ENCODE measurements at regions not wholly inside any gene's neighbourhood (a gene's known extent, or its start where the extent isn't known, plus 50 kb on each side); places are given as distances from the start of the nearest gene placed in this dataset.

DNA sequence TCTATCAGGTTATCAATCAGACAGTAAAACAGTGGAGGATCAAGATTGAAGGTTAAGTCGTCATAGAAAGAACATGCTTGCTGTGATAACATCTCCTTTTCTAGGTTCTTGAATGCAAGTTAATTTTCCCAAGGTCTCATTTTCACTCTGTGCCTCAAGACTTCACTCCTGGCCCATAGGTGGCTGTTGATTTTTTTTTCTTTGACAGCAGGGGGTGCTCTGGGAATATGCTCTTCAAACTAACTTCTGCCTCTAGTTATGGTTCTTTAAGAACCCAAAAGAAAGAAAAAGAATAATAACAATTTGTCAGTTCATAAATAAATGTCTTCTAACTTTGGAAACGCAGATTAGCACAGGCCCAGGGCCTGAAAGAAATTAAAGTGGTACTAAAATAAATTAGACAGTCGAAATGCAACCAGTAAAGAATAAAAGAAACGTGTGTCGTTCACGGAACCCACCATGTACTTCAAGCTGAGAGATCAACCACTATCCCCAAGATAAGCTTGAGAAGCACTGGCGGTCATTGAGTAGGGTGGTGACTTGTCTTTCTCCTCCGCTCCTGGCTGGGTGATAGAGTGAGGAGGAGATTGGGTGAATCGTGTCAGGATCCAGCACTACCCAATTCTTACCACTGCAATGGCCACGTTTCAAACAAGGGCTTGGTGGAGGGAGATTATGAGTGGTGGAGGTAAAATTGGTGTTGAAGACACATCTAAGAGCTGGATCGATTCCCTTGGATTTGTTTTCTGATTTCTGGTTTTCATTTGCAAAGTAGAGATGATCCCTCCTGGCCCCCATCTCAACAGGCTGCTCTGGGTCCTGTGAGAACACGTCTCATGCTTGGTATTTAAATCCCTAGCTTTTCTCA is 93.4 kb upstream of the IRX4 start:
- Histone ChIP-seq H3K9ac (ENCODE audit: low read depth in 1 of 2, low read length in 2 of 2) (no peak overlapping the region), H3K36me3 (ENCODE audit: control insufficient read depth in 2 of 2, insufficient read depth in 2 of 2, low read length in 2 of 2) (no peaks in the 10 kb centered on the region), H3K4me1 (ENCODE audit: control insufficient read depth in 2 of 2, insufficient read depth in 2 of 2, low read length in 2 of 2) (no peaks in the 10 kb centered on the region), H3K9me3 (ENCODE audit: control insufficient read depth in 2 of 2, low read length in 2 of 2) (no peaks in the 10 kb centered on the region), H3K27me3 (ENCODE audit: control insufficient read depth in 2 of 2, insufficient read depth in 2 of 2, low read length in 2 of 2) (no peaks in the 10 kb centered on the region), H3K4me3 (ENCODE audit: low read length in 2 of 2) (no peak overlapping the region), H3K27ac (ENCODE audit: low read depth in 2 of 2, low read length in 2 of 2) (no peak overlapping the region)

DNA sequence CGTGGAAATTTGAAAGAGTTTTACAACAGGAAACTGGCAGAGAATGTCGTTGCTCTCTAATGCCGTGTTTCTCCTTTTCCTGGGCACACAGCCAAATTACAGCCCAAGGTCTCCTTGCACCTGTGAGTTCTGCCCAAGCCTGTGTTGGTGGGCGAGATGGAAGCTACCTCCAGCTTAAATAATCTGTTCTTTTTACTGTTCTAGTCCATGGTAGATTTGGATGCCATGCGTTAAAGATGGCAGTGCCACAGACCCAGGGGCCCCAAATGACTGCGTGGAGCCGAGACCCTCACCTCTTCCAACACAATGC is 92.6 kb upstream of the IRX4 start:
- Histone ChIP-seq H3K9ac (ENCODE audit: low read depth in 1 of 2, low read length in 2 of 2) (no peak overlapping the region), H3K27ac (ENCODE audit: low read depth in 2 of 2, low read length in 2 of 2) (no peak overlapping the region), H3K36me3 (ENCODE audit: control insufficient read depth in 2 of 2, insufficient read depth in 2 of 2, low read length in 2 of 2) (no peaks in the 10 kb centered on the region), H3K4me1 (ENCODE audit: control insufficient read depth in 2 of 2, insufficient read depth in 2 of 2, low read length in 2 of 2) (no peaks in the 10 kb centered on the region), H3K9me3 (ENCODE audit: control insufficient read depth in 2 of 2, low read length in 2 of 2) (no peaks in the 10 kb centered on the region), H3K27me3 (ENCODE audit: control insufficient read depth in 2 of 2, insufficient read depth in 2 of 2, low read length in 2 of 2) (no peaks in the 10 kb centered on the region), H3K4me3 (ENCODE audit: low read length in 2 of 2) (no peak overlapping the region)

DNA sequence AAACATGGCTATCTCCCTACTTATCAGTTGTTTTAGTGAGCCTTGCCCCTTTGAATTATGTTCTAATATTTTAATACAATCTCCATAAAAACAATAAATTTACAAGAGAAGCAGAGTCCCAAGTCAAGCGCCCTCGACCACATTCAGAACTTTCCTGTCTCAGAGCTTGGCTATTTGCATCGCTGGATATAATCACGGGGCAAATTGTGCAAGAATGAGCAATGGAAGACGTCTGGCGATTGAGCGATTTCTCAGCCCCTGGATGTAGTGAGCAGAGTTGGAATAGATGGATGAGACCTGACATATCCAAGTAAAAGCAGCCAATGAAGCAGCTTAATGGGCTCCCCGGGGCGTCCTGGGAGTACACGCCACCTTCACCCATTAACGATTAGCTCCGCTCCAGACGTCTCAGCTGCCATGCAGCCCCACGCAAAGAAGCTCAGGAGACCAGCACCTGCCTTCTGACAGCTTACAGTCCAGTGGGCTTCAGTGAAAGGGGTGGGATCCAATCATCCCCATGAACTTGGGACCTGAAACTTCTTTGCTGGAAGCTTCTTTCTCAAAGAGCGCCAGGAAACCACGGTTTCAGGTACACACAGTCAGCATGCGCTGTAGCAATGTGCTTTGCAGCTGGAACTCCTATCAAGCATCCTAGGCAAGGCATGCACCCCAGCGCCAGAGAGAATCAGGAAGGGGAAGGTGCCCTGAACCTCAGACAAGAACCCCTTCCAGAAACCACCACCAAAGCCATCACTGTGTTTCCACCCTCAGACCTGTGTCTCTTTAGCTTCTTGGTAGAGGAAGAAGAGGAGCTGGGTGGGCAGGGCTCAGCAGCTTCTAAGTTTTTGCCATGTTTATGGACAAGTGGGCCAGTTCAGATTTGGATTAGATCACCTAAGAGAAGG is 92.0 kb upstream of the IRX4 start:
- Histone ChIP-seq H3K4me1 (ENCODE audit: control insufficient read depth in 2 of 2, insufficient read depth in 2 of 2, low read length in 2 of 2) (no peaks in the 10 kb centered on the region), H3K9ac (ENCODE audit: low read depth in 1 of 2, low read length in 2 of 2) (no peak overlapping the region), H3K36me3 (ENCODE audit: control insufficient read depth in 2 of 2, insufficient read depth in 2 of 2, low read length in 2 of 2) (no peaks in the 10 kb centered on the region), H3K4me3 (ENCODE audit: low read length in 2 of 2) (no peak overlapping the region), H3K27ac (ENCODE audit: low read depth in 2 of 2, low read length in 2 of 2) (no peak overlapping the region), H3K9me3 (ENCODE audit: control insufficient read depth in 2 of 2, low read length in 2 of 2) (no peaks in the 10 kb centered on the region), H3K27me3 (ENCODE audit: control insufficient read depth in 2 of 2, insufficient read depth in 2 of 2, low read length in 2 of 2) (no peaks in the 10 kb centered on the region)

DNA sequence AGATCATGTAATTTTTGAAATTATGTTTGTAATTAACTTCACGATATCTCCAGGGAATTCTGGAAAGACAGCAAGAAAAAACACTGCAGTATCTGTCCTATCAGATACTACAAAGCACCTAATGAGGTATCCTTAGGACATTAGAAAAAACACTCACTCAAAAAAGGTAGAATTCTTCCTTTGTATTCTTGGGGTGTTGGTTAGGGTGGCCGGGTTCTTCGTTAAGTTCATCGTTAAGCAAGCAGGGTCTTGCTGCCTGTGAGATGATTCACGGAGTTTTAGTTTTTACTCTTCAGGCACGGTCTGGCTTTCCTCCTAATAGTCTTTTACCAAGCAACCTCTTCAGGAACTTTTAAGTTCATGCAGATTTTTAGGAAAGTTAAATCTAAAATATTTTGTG is 91.4 kb upstream of the IRX4 start:
- Histone ChIP-seq H3K36me3 (ENCODE audit: control insufficient read depth in 2 of 2, insufficient read depth in 2 of 2, low read length in 2 of 2) (no peaks in the 10 kb centered on the region), H3K9me3 (ENCODE audit: control insufficient read depth in 2 of 2, low read length in 2 of 2) (no peaks in the 10 kb centered on the region), H3K27ac (ENCODE audit: low read depth in 2 of 2, low read length in 2 of 2) (no peak overlapping the region), H3K4me1 (ENCODE audit: control insufficient read depth in 2 of 2, insufficient read depth in 2 of 2, low read length in 2 of 2) (no peaks in the 10 kb centered on the region), H3K9ac (ENCODE audit: low read depth in 1 of 2, low read length in 2 of 2) (no peak overlapping the region), H3K4me3 (ENCODE audit: low read length in 2 of 2) (no peak overlapping the region), H3K27me3 (ENCODE audit: control insufficient read depth in 2 of 2, insufficient read depth in 2 of 2, low read length in 2 of 2) (no peaks in the 10 kb centered on the region)

DNA sequence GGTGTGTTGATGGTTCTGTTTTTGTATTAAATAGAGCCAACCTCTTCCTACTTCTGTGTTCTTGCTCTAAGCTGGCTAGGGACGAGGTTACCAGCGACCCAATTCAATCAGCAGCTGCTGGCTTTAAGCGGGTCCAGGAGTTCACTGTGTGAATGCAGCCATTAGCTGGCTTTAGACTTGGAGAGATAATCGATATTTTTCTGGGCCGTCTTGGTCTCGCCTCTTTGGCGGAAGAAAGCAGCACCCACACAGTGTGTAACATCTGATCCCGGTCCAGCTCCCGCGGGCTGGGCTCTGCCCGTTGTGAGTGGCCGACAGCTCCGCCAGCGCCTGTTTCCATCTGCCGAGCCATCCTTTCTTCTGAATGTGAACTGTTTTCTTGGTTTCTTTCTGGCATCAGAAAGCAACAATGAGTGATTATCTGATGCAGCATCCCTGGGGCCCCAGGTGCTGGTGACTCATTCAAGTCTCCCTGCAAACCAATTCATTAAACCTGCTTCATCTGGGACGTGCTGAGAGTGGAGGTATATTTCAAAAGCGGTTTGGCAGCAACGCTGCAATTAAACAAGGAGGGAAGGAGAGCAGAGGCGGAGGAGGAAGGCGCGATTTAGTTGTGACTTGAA is 90.8 kb upstream of the IRX4 start:
- no peaks in the 10 kb centered on the region for H3K9me3 ChIP-seq (ENCODE audit: control insufficient read depth in 2 of 2, low read length in 2 of 2)
- no peak overlapping the region for H3K4me3 ChIP-seq (ENCODE audit: low read length in 2 of 2)
- no peak overlapping the region for H3K27ac ChIP-seq (ENCODE audit: low read depth in 2 of 2, low read length in 2 of 2)
- no peaks in the 10 kb centered on the region for H3K4me1 ChIP-seq (ENCODE audit: control insufficient read depth in 2 of 2, insufficient read depth in 2 of 2, low read length in 2 of 2)
- no peak overlapping the region for H3K9ac ChIP-seq (ENCODE audit: low read depth in 1 of 2, low read length in 2 of 2)
- no peaks in the 10 kb centered on the region for H3K27me3 ChIP-seq (ENCODE audit: control insufficient read depth in 2 of 2, insufficient read depth in 2 of 2, low read length in 2 of 2)
- H3K36me3 ChIP-seq (ENCODE audit: control insufficient read depth in 2 of 2, insufficient read depth in 2 of 2, low read length in 2 of 2): no peaks in the 10 kb centered on the region

DNA sequence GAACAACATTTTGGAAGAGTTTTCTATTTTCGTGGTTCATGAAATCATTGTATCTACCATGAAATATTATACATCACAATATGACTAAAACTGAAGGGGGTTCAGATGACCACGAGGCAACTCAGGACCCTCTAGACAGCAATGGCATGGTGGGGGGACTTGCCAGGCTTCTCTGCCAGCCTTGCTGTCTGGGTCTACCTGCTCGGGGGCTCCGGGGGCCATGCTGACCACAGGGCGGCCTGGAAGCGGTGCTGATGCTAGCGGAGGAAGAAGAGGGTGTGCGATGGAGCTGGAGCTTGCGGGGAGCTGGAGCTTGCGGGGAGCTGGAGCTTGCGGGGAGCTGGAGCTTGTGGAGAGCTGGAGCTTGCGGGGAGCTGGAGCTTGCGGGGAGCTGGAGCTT is 89.2 kb upstream of the IRX4 start:
- Histone ChIP-seq H3K27me3 (ENCODE audit: control insufficient read depth in 2 of 2, insufficient read depth in 2 of 2, low read length in 2 of 2) (no peaks in the 10 kb centered on the region), H3K9me3 (ENCODE audit: control insufficient read depth in 2 of 2, low read length in 2 of 2) (no peaks in the 10 kb centered on the region), H3K27ac (ENCODE audit: low read depth in 2 of 2, low read length in 2 of 2) (no peak overlapping the region), H3K4me3 (ENCODE audit: low read length in 2 of 2) (no peak overlapping the region), H3K36me3 (ENCODE audit: control insufficient read depth in 2 of 2, insufficient read depth in 2 of 2, low read length in 2 of 2) (no peaks in the 10 kb centered on the region), H3K9ac (ENCODE audit: low read depth in 1 of 2, low read length in 2 of 2) (no peak overlapping the region), H3K4me1 (ENCODE audit: control insufficient read depth in 2 of 2, insufficient read depth in 2 of 2, low read length in 2 of 2) (no peaks in the 10 kb centered on the region)

DNA sequence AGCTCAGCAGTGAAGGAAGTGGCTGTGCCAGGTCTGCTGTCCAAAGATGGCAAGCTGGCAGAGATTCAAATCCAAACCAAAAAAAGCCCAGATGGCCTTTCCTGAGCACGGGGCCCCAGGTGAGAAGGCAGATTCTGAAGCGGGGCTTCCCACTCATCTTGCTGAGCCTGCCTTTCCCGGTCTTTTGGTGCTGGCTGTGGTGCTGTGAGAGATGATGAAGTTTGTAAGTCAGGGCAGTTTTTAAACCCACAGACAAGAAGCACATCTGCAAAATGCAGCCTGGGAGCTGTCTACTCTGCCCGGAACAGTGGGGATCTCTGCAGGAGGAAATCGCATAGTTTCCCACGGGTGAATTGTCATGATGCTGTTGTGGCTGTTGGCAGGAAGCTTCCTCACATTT is 85.0 kb upstream of the IRX4 start:
- H3K36me3 ChIP-seq (ENCODE audit: control insufficient read depth in 2 of 2, insufficient read depth in 2 of 2, low read length in 2 of 2): no peaks in the 10 kb centered on the region
- H3K4me3 ChIP-seq (ENCODE audit: low read length in 2 of 2): no peak overlapping the region
- H3K27me3 ChIP-seq (ENCODE audit: control insufficient read depth in 2 of 2, insufficient read depth in 2 of 2, low read length in 2 of 2): no peaks in the 10 kb centered on the region
- no peaks in the 10 kb centered on the region for H3K4me1 ChIP-seq (ENCODE audit: control insufficient read depth in 2 of 2, insufficient read depth in 2 of 2, low read length in 2 of 2)
- no peak overlapping the region for H3K9ac ChIP-seq (ENCODE audit: low read depth in 1 of 2, low read length in 2 of 2)
- H3K9me3 ChIP-seq (ENCODE audit: control insufficient read depth in 2 of 2, low read length in 2 of 2): no peaks in the 10 kb centered on the region
- H3K27ac ChIP-seq (ENCODE audit: low read depth in 2 of 2, low read length in 2 of 2): no peak overlapping the region

DNA sequence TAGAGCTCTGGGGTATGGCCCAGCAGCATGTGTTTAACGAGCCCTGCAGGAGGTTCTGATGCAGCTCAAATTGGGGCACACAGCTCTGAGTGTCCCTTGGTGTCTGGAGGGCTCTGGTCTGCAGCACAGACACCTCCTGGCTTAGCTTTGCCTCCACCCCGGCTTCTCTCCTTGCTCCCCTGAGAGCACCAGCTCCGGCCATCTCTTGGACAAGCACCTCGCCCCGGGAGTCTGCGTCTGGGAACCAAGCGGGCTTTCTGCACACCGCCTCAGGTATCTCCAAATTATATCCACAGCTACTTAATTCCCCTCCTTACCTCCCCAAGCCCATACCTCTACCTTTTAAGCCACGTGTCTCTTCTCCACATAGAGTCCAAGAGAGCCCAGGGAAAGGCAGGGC is 83.7 kb upstream of the IRX4 start:
- H3K4me1 ChIP-seq (ENCODE audit: control insufficient read depth in 2 of 2, insufficient read depth in 2 of 2, low read length in 2 of 2): no peaks in the 10 kb centered on the region
- H3K36me3 ChIP-seq (ENCODE audit: control insufficient read depth in 2 of 2, insufficient read depth in 2 of 2, low read length in 2 of 2): no peaks in the 10 kb centered on the region
- H3K27ac ChIP-seq (ENCODE audit: low read depth in 2 of 2, low read length in 2 of 2): no peak overlapping the region
- H3K9ac ChIP-seq (ENCODE audit: low read depth in 1 of 2, low read length in 2 of 2): no peak overlapping the region
- no peaks in the 10 kb centered on the region for H3K9me3 ChIP-seq (ENCODE audit: control insufficient read depth in 2 of 2, low read length in 2 of 2)
- H3K4me3 ChIP-seq (ENCODE audit: low read length in 2 of 2): no peak overlapping the region
- no peaks in the 10 kb centered on the region for H3K27me3 ChIP-seq (ENCODE audit: control insufficient read depth in 2 of 2, insufficient read depth in 2 of 2, low read length in 2 of 2)

DNA sequence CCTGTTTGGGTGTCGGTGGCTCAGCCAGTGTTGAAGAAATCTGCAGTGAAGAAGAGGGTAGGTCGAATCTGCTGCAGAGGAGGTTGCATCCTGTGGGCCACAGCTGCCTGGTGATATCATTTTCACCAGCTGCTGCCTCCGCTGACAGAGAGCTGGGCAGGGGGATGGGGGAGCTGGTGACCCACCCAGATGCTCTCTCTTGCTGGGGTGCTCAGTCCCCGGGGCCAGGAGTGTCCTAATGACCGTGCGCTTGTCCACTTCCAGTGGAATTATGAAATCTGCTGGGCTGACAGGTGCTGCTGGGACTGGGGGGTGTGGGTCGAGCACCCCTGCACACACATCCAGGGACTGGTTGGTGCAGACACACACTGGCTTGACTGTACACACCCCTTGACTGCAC is 83.2 kb upstream of the IRX4 start:
- Histone ChIP-seq H3K27me3 (ENCODE audit: control insufficient read depth in 2 of 2, insufficient read depth in 2 of 2, low read length in 2 of 2) (no peaks in the 10 kb centered on the region), H3K4me1 (ENCODE audit: control insufficient read depth in 2 of 2, insufficient read depth in 2 of 2, low read length in 2 of 2) (no peaks in the 10 kb centered on the region), H3K27ac (ENCODE audit: low read depth in 2 of 2, low read length in 2 of 2) (no peak overlapping the region)

DNA sequence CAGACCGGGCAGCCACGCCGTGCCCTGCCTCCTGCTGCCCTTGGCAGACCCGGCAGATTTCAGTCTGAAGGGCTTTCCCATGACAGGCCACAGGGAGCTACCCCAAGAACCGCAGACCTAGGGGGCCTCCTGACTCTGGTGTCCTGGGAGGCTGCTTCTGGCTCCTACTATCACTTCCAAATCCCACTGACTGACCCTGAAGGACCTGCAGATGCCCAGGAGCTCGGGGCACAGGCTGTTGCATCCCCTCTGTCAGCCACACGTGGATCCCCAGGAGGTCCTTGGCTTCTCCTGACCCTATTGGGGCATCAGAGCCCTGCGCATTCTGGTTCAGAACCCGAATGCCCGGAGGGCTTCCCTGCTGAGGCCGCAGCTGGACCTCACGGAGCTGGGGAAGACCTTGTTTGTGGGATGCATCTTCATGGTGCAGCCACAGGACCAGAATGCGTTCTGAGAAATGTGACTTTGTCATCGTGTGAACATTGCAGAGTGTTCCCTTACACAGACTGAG is 81.3 kb upstream of the IRX4 start:
- Histone ChIP-seq H3K9me3 (ENCODE audit: control insufficient read depth in 2 of 2, low read length in 2 of 2) (no peaks in the 10 kb centered on the region), H3K4me3 (ENCODE audit: low read length in 2 of 2) (no peak overlapping the region), H3K9ac (ENCODE audit: low read depth in 1 of 2, low read length in 2 of 2) (no peak overlapping the region), H3K4me1 (ENCODE audit: control insufficient read depth in 2 of 2, insufficient read depth in 2 of 2, low read length in 2 of 2) (no peaks in the 10 kb centered on the region), H3K27me3 (ENCODE audit: control insufficient read depth in 2 of 2, insufficient read depth in 2 of 2, low read length in 2 of 2) (no peaks in the 10 kb centered on the region), H3K36me3 (ENCODE audit: control insufficient read depth in 2 of 2, insufficient read depth in 2 of 2, low read length in 2 of 2) (no peaks in the 10 kb centered on the region), H3K27ac (ENCODE audit: low read depth in 2 of 2, low read length in 2 of 2) (no peak overlapping the region)

More for the DNA sequence above, 83.2 kb upstream of the IRX4 start:
- H3K36me3 ChIP-seq (ENCODE audit: control insufficient read depth in 2 of 2, insufficient read depth in 2 of 2, low read length in 2 of 2): no peaks in the 10 kb centered on the region
- H3K4me3 ChIP-seq (ENCODE audit: low read length in 2 of 2): no peak overlapping the region
- H3K9ac ChIP-seq (ENCODE audit: low read depth in 1 of 2, low read length in 2 of 2): no peak overlapping the region
- no peaks in the 10 kb centered on the region for H3K9me3 ChIP-seq (ENCODE audit: control insufficient read depth in 2 of 2, low read length in 2 of 2)

Measured in mucosa of rectum (tissue), 2 donors.